Glutamatergic neuron (in vitro differentiated cells): ENCODE measurements at regions not wholly inside any gene's neighbourhood (a gene's known extent, or its start where the extent isn't known, plus 50 kb on each side); places are given as distances from the start of the nearest gene placed in this dataset.

ENCODE experiments used
- DNase-seq: peaks from one replicate; pipeline ENCODE4 v3.0.0; 2022
- H3K27ac Mint-ChIP-seq: one replicate; pipeline ENCODE4 v1.8.0; 2020; ENCODE audit warnings: mild to moderate bottlenecking, mixed read lengths, inconsistent platforms; ENCODE audit not compliant: unreplicated experiment
- H3K27me3 Mint-ChIP-seq: one replicate; pipeline ENCODE4 v1.8.0; 2020; ENCODE audit warnings: mild to moderate bottlenecking, moderate library complexity, mixed read lengths, inconsistent platforms; ENCODE audit not compliant: unreplicated experiment
- H3K36me3 Mint-ChIP-seq: one replicate; pipeline ENCODE4 v1.8.0; 2020; ENCODE audit warnings: mild to moderate bottlenecking, mixed read lengths, inconsistent platforms; ENCODE audit not compliant: unreplicated experiment
- H3K4me1 Mint-ChIP-seq: one replicate; pipeline ENCODE4 v1.8.0; 2020; ENCODE audit warnings: mild to moderate bottlenecking, low read depth, mixed read lengths, inconsistent platforms; ENCODE audit not compliant: unreplicated experiment
- H3K4me3 Mint-ChIP-seq: one replicate; pipeline ENCODE4 v1.8.0; 2020; ENCODE audit warnings: mild to moderate bottlenecking, mixed read lengths, inconsistent platforms; ENCODE audit not compliant: unreplicated experiment
- H3K9me3 Mint-ChIP-seq: one replicate; pipeline ENCODE4 v1.8.0; 2020; ENCODE audit warnings: mild to moderate bottlenecking, moderate library complexity, mixed read lengths, inconsistent platforms; ENCODE audit not compliant: unreplicated experiment
- TF ChIP-seq, protein P1 (sequence below): fragments of 200-600 bp; sonication (generic); IDR thresholded peaks from one replicate; pipeline ENCODE4 v1.5.0; 2021; ENCODE audit not compliant: partially characterized antibody, unreplicated experiment

- peaks cover 15% of the 10 kb centered on the region for H3K9me3 Mint-ChIP-seq
- TF ChIP-seq, protein P1, sequence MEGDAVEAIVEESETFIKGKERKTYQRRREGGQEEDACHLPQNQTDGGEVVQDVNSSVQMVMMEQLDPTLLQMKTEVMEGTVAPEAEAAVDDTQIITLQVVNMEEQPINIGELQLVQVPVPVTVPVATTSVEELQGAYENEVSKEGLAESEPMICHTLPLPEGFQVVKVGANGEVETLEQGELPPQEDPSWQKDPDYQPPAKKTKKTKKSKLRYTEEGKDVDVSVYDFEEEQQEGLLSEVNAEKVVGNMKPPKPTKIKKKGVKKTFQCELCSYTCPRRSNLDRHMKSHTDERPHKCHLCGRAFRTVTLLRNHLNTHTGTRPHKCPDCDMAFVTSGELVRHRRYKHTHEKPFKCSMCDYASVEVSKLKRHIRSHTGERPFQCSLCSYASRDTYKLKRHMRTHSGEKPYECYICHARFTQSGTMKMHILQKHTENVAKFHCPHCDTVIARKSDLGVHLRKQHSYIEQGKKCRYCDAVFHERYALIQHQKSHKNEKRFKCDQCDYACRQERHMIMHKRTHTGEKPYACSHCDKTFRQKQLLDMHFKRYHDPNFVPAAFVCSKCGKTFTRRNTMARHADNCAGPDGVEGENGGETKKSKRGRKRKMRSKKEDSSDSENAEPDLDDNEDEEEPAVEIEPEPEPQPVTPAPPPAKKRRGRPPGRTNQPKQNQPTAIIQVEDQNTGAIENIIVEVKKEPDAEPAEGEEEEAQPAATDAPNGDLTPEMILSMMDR = no peak
- DNase-seq = no peak
- no peak overlapping the region for H3K27ac Mint-ChIP-seq
- no peak overlapping the region for H3K4me3 Mint-ChIP-seq
- no peaks in the 10 kb centered on the region for H3K4me1 Mint-ChIP-seq
- no peaks in the 10 kb centered on the region for H3K27me3 Mint-ChIP-seq
- H3K36me3 Mint-ChIP-seq = peaks cover 11% of the 10 kb centered on the region
Observed at GRCh38 chr1:4415476-4415875, 238.9 kb upstream of the AJAP1 start.

DNA sequence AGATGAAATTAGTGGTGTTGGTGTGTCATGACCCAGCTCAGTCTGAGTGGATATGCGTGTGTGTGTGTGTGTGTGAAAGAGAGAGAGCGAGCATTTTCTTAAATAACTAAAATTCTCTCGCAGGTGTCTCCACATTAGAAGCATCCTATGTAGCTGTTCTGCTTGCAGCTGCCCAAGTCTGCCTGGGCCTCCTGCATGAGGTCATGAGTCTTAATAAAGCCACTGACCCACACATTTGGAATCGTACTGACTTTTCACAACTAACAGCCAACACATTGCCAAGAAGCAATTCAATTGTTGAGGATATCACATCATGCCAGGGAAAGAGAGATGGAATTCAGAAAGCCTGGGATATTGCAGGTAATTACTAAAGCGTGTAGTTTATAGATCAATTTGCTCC lies 238.2 kb upstream of the AJAP1 start:
- Mint-ChIP-seq H3K27me3 (no peaks in the 10 kb centered on the region), H3K9me3 (peaks cover 17% of the 10 kb centered on the region)

DNA sequence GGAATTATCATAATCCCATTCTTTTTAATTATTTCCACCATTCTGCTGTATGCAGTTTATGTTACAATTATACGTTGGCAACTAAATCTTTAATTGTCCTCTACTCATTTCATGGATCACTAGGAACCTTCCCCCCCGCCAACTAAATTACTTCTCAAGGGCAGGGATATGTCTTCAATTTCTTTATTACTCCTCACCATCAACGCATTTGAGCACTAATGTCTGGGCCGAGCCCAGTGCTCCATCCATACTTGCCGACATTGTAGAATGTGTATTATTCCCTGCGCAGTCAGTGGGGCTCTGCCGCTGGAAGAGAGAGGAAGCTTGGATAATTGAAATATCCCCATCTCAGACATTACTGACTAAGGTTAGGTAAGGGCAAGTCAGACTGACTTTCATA lies 236.4 kb upstream of the AJAP1 start:
- Mint-ChIP-seq H3K36me3 (peaks cover 15% of the 10 kb centered on the region), H3K4me3 (no peak overlapping the region), H3K9me3 (peaks cover 18% of the 10 kb centered on the region), H3K27me3 (peaks cover 3% of the 10 kb centered on the region), H3K27ac (no peak overlapping the region), H3K4me1 (no peaks in the 10 kb centered on the region)
- no peak for DNase-seq
- TF ChIP-seq, protein P1 = no peak

More for the DNA sequence above, 238.2 kb upstream of the AJAP1 start:
- TF ChIP-seq, protein P1 = no peak
- Mint-ChIP-seq H3K36me3 (peaks cover 11% of the 10 kb centered on the region), H3K4me1 (no peaks in the 10 kb centered on the region), H3K4me3 (no peak overlapping the region), H3K27ac (no peak overlapping the region)
- no peak for DNase-seq

DNA sequence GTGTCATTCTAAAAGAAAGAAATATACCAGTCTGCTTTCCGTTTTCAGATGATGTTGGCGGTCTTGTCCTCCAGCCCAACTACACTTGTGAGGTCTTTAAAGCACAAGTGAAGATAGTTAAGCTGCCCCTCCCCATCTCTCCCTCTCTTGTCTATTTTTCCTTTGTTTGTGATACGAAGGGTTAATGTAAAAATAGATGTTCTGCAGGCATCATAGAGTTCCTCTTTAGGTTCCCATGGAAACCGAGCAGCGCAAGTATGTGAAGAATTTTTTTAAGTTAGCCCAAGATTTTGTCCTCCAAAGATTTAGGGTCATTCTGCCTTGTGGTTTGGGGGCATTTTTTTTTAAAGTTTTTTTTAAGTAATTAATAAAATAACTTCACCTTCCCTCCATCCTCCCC lies 232.4 kb upstream of the AJAP1 start:
- H3K4me1 Mint-ChIP-seq = no peaks in the 10 kb centered on the region
- no peak overlapping the region for H3K4me3 Mint-ChIP-seq
- no peak for DNase-seq
- peaks cover 4% of the 10 kb centered on the region for H3K27me3 Mint-ChIP-seq
- peaks cover 23% of the 10 kb centered on the region for H3K9me3 Mint-ChIP-seq
- H3K27ac Mint-ChIP-seq = no peak overlapping the region
- peaks cover 16% of the 10 kb centered on the region for H3K36me3 Mint-ChIP-seq
- TF ChIP-seq, protein P1 = no peak

- no peak for DNase-seq
- H3K4me3 Mint-ChIP-seq = no peak overlapping the region
- H3K36me3 Mint-ChIP-seq = peaks cover 16% of the 10 kb centered on the region
- TF ChIP-seq, protein P1 = no peak
- H3K9me3 Mint-ChIP-seq = peaks cover 22% of the 10 kb centered on the region
- H3K27me3 Mint-ChIP-seq = peaks cover 4% of the 10 kb centered on the region
- H3K27ac Mint-ChIP-seq = no peak overlapping the region
- no peaks in the 10 kb centered on the region for H3K4me1 Mint-ChIP-seq
Observed at GRCh38 chr1:4422504-4423289, 231.7 kb upstream of the AJAP1 start.
